Endodermal cell (in vitro differentiated cells): ENCODE measurements at regions not wholly inside any gene's neighbourhood (a gene's known extent, or its start where the extent isn't known, plus 50 kb on each side); places are given as distances from the start of the nearest gene placed in this dataset.
A peak's percentile ranks its signal among the peaks of the same experiment; 100 is the strongest.

ENCODE experiments used
- DNase-seq: peaks from one replicate; pipeline ENCODE4 v3.0.0-alpha.2; 2017
- H3K27ac ChIP-seq: 2 replicates; pipeline ENCODE4 v1.5.1; 2013; ENCODE audit warnings: mild to moderate bottlenecking, low read depth, low read length, moderate library complexity
- H3K27me3 ChIP-seq: 2 replicates; pipeline ENCODE4 v1.6.1; 2013; ENCODE audit warnings: mild to moderate bottlenecking, low read length, moderate library complexity; ENCODE audit not compliant: insufficient read depth, control insufficient read depth, poor library complexity, severe bottlenecking
- H3K36me3 ChIP-seq: 2 replicates; pipeline ENCODE4 v1.7.0; 2013; ENCODE audit warnings: mild to moderate bottlenecking, low read length, moderate library complexity; ENCODE audit not compliant: control insufficient read depth, insufficient read depth
- H3K4me1 ChIP-seq: one replicate; pipeline ENCODE4 v1.7.0; 2013; ENCODE audit warnings: low read length; ENCODE audit not compliant: control insufficient read depth, insufficient read depth
- H3K4me3 ChIP-seq: 2 replicates; pipeline ENCODE4 v1.5.1; 2013; ENCODE audit warnings: mild to moderate bottlenecking, low read length, moderate library complexity
- H3K9ac ChIP-seq: 2 replicates; pipeline ENCODE4 v1.6.1; 2013; ENCODE audit warnings: mild to moderate bottlenecking, low read length, moderate library complexity; ENCODE audit not compliant: poor library complexity, severe bottlenecking; ENCODE audit errors: extremely low read depth
- H3K9me3 ChIP-seq: 2 replicates; pipeline ENCODE4 v1.6.1; 2013; ENCODE audit warnings: mild to moderate bottlenecking, low read length, moderate library complexity; ENCODE audit not compliant: control insufficient read depth
- H3K27ac Mint-ChIP-seq: 2 replicates; pipeline ENCODE4 v1.8.0; 2020; ENCODE audit warnings: mixed read lengths
- H3K27me3 Mint-ChIP-seq: 2 replicates; pipeline ENCODE4 v1.8.0; 2021; ENCODE audit warnings: mild to moderate bottlenecking, mixed read lengths; ENCODE audit not compliant: insufficient read depth
- H3K36me3 Mint-ChIP-seq: 2 replicates; pipeline ENCODE4 v1.8.0; 2020; ENCODE audit warnings: low read depth, mixed read lengths
- H3K4me1 Mint-ChIP-seq: 2 replicates; pipeline ENCODE4 v1.8.0; 2020; ENCODE audit warnings: mixed read lengths
- H3K4me3 Mint-ChIP-seq: 2 replicates; pipeline ENCODE4 v1.8.0; 2020; ENCODE audit warnings: mild to moderate bottlenecking, moderate library complexity, mixed read lengths
- H3K9me3 Mint-ChIP-seq: 2 replicates; pipeline ENCODE4 v1.8.0; 2020; ENCODE audit warnings: mild to moderate bottlenecking, mixed read lengths
- WGBS, 2 experiments: methylation state at CpG; one replicate each; pipeline versions ENCODE4 v1.1.5 to v1.1.7; 2013; ENCODE audit warnings: missing lambda C conversion rate in 2 of 2, mixed read lengths in 1 of 2; ENCODE audit not compliant: insufficient coverage in 1 of 2, insufficient read length in 1 of 2; 5-methylcytosine and 5-hydroxymethylcytosine counted together
- TF ChIP-seq, protein P1 (sequence below): fragments of 200-600 bp; sonication (generic); conservative IDR thresholded peaks from 2 replicates; pipeline ENCODE4 v1.5.0; 2021; ENCODE audit warnings: antibody characterized with exemption, mild to moderate bottlenecking

DNA sequence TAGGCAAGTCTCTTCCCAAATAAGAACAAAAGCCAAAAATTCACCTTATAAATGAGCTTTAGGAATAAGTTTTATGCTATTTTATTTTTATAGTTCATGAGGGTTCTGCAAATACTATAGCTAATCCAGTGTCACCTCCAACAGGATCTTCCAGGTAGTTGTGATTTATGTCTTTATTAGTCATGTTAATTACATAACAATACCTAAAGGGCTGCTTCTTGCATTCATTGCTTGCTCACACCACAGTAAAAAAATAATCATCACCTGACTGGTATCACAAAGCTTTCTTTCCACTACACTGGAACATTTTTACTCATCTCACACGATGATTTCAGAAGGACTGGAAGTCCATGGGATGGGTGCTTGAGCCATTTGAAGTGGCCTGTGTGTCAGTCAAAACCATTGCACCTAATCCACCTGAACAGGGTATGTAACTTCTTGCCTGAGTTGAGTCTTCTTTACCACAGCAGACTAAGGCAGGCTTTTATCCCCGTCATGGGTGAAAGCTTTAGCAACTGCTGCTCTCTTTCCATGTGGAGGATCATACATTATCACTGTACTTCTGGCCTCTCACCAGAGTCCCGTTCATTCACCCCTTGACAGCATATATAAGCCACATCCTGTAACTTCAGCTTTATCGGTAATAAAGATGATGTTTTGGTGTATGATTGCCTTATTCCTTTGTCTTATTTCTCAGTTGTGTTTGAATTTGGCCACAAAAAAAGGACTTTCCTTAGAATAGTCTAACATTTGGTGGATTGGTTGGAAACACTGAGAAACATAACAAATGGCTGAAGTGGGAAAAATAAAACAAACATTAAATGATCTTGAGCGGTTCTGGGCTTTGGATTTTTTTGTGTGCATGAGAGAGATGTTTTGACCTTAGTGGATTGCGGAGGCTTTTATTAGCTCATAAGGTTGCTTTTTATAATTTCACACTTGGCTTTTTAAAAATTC lies 382.6 kb upstream of the THBS1 start:
- no peaks in the 10 kb centered on the region for H3K9me3 Mint-ChIP-seq
- H3K36me3 ChIP-seq = no peaks in the 10 kb centered on the region
- TF ChIP-seq, protein P1, sequence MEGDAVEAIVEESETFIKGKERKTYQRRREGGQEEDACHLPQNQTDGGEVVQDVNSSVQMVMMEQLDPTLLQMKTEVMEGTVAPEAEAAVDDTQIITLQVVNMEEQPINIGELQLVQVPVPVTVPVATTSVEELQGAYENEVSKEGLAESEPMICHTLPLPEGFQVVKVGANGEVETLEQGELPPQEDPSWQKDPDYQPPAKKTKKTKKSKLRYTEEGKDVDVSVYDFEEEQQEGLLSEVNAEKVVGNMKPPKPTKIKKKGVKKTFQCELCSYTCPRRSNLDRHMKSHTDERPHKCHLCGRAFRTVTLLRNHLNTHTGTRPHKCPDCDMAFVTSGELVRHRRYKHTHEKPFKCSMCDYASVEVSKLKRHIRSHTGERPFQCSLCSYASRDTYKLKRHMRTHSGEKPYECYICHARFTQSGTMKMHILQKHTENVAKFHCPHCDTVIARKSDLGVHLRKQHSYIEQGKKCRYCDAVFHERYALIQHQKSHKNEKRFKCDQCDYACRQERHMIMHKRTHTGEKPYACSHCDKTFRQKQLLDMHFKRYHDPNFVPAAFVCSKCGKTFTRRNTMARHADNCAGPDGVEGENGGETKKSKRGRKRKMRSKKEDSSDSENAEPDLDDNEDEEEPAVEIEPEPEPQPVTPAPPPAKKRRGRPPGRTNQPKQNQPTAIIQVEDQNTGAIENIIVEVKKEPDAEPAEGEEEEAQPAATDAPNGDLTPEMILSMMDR = no peak
- H3K36me3 Mint-ChIP-seq = no peaks in the 10 kb centered on the region
- H3K9me3 ChIP-seq = no peaks in the 10 kb centered on the region
- H3K27ac Mint-ChIP-seq = no peak overlapping the region
- peaks cover 2% of the 10 kb centered on the region for H3K4me1 Mint-ChIP-seq
- WGBS, 2 experiments = 89 to 93% methylated on average over 2 to 5 of the region's 6 CpGs
- no peak overlapping the region for H3K4me3 ChIP-seq
- H3K9ac ChIP-seq = no peak overlapping the region
- no peaks in the 10 kb centered on the region for H3K27me3 Mint-ChIP-seq
- no peak overlapping the region for H3K4me3 Mint-ChIP-seq
- no peak for DNase-seq
- H3K27me3 ChIP-seq = no peaks in the 10 kb centered on the region
- peaks cover 5% of the 10 kb centered on the region for H3K4me1 ChIP-seq
- H3K27ac ChIP-seq = no peak overlapping the region

DNA sequence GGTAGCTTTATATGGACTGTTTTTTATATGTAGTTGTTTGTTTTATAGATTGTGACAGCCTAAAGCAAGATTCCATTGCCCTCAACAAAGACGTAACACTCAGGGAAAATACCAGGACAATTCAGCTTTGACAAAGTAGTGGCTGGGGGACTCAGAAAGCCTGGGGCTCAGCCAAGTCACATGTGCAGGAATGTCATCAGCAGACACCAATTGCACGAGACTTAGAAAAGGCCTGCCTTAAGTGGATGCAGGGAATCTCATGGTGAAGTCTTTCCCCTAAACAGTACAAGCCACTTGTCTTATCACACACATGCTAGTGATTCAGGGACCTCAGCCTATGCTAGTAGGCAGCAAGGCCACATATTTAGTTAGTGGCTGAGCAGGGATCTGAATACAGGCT lies 381.8 kb upstream of the THBS1 start:
- Histone ChIP-seq H3K27me3 (no peaks in the 10 kb centered on the region), H3K4me3 (no peak overlapping the region), H3K27ac (no peak overlapping the region), H3K9ac (no peak overlapping the region), H3K36me3 (no peaks in the 10 kb centered on the region), H3K9me3 (no peaks in the 10 kb centered on the region), H3K4me1 (peaks cover 5% of the 10 kb centered on the region)
- 78 to 83% methylated on average over 1 to 2 of the region's 2 CpGs for WGBS, 2 experiments
- H3K4me1 Mint-ChIP-seq = peaks cover 2% of the 10 kb centered on the region
- no peaks in the 10 kb centered on the region for H3K9me3 Mint-ChIP-seq
- TF ChIP-seq, protein P1 = no peak
- H3K27me3 Mint-ChIP-seq = no peaks in the 10 kb centered on the region
- no peak overlapping the region for H3K4me3 Mint-ChIP-seq
- no peaks in the 10 kb centered on the region for H3K36me3 Mint-ChIP-seq
- no peak for DNase-seq
- no peak overlapping the region for H3K27ac Mint-ChIP-seq

DNA sequence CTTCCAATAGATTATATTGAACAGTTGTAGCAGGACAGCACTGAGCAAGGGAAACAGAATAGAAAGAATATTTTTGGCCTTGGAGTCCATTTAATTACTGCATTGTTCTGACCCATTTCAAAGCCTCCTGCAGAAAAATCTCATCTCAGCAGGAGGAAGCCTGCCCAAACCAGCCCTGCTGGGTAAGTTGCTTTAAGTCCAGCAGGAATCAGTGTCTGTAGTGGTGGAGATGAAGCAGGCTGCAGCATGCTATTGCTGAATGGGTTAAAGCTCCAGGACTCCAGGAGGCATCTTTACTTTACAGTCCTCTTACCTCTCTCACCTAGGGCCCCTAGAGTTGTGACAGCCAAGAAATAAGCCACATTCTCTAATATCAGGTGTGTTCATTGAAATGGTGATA lies 380.3 kb upstream of the THBS1 start:
- DNase-seq = peak; percentile 50
- H3K9ac ChIP-seq = no peak overlapping the region
- H3K27ac ChIP-seq = no peak overlapping the region
- H3K9me3 ChIP-seq = no peaks in the 10 kb centered on the region
- peaks cover 5% of the 10 kb centered on the region for H3K4me1 ChIP-seq
- H3K36me3 ChIP-seq = no peaks in the 10 kb centered on the region
- Mint-ChIP-seq H3K27me3 (no peaks in the 10 kb centered on the region), H3K9me3 (no peaks in the 10 kb centered on the region), H3K36me3 (no peaks in the 10 kb centered on the region), H3K4me3 (no peak overlapping the region), H3K4me1 (peaks cover 2% of the 10 kb centered on the region), H3K27ac (no peak overlapping the region)
- TF ChIP-seq, protein P1 = no peak
- H3K27me3 ChIP-seq = peaks cover 3% of the 10 kb centered on the region
- no peak overlapping the region for H3K4me3 ChIP-seq
